ENCODE measurements at regions not wholly inside any gene's neighbourhood (a gene's known extent, or its start where the extent isn't known, plus 50 kb on each side); places are given as distances from the start of the nearest gene placed in this dataset.

DNA sequence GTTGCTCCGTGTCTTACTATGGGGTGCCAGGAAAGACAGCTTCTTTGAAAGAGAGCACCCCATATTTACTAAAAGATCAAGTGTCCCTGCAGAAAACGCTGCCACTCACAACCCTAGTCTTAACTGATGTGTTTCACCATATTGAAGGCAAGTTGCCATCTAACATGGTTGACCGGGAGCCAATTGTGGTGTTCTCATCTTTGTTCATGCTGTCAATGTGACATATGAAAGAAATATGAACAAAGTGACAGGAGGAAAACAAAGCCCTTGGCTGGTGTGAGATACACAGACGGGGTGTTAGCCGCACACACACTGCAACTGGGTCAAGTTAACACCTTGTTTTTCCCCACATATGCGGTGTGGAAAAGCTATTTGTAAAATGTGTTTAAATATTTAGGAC, 122.3 kb upstream of the NEBL start:
- in situ Hi-C loops (cut with HindIII; ENCODE audit: low pct_unique_long_range_greater_than_20kb, low sequenced_read_pairs): no loop called here
- no peak for DNase-seq (ENCODE audit: low read depth)

- DNase-seq (ENCODE audit: low read depth): no peak
- in situ Hi-C loops (cut with HindIII; ENCODE audit: low pct_unique_long_range_greater_than_20kb, low sequenced_read_pairs): no loop called here
These were observed 118.7 kb upstream of the NEBL start for GRCh38 chr10:21015851-21016250.

GRCh38 chr10:21014141-21014540, 117.0 kb upstream of the NEBL start:
- in situ Hi-C loops (cut with HindIII; ENCODE audit: low pct_unique_long_range_greater_than_20kb, low sequenced_read_pairs): no loop called here
- DNase-seq (ENCODE audit: low read depth): no peak

DNA sequence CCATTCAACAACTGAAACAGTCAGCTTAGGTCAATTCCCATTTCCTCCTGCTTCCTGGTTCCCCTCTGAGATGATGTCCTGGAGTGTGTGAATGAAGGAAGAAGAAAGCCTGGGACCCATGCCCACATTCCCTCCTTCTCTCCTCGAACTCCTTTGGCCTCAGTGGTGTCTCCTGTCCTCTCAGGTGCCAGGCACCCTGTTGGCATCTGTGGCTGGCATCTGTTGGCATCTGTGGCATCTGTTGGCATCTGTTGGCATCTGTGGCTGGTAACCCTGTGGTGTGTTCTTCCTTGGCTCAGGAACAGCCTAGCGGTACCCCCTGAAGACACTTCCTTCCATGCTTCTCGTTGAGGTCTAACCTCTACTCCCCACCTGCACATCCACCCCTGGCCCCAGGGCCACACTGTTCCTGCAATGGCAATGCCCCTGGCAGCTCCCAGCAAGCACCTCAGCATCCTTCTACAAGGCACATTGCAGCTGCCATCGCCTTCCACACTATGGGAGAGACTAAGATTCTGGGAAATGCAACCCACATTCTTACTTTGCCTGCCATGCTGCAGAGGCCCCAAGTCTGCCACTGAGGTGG, 114.4 kb upstream of the NEBL start:
- no peak for DNase-seq (ENCODE audit: low read depth)
- in situ Hi-C loops (cut with HindIII; ENCODE audit: low pct_unique_long_range_greater_than_20kb, low sequenced_read_pairs): no loop called here

DNA sequence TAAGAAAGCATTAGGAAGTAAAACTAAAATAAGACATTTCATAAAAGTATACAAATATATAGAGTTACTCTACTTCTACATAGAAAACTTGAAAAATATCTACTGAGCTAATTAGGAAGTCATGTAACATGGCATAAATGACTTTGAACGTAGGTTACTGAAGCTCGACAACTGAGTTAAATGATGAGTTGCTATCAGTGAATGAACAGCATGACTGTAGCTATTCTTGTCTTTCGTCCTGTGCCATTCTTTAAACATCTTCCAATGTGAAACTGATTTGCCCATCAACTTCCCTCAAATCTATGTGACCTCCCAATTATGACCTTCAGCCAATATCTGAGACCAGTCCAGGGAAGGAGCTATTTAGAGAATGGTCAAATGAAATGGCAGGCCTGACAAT, 113.5 kb upstream of the NEBL start:
- in situ Hi-C loops (cut with HindIII; ENCODE audit: low pct_unique_long_range_greater_than_20kb, low sequenced_read_pairs): no loop called here
- no peak for DNase-seq (ENCODE audit: low read depth)

DNA sequence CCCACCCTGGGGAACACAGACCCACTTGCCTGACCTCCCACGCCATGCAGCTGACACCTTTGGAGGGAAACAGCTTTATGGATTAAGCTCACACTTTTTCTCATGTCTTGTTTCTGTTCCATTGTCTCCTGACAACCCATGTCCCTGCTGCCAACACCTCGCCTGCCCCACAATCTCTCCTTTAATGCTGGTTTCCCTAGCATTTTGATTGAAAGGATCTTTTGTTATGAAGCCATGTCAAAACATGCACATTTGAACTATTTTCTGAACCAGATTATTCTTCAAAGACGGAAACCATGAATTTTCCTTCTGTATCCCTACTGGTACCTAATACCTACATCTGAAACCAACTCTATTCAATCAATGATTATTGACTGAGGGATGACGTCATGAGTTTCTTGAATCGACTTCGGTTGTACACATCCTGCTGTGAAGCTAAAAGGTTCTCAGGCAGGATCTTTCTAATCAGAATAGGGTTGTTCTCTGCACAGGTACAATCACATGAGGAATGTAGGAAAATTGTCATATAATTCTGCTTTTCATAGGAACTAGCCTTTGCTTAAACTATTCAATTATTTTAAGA, 106.2 kb upstream of the NEBL start:
- DNase-seq (ENCODE audit: low read depth): no peak
- in situ Hi-C loops (cut with HindIII; ENCODE audit: low pct_unique_long_range_greater_than_20kb, low sequenced_read_pairs): no loop called here

DNA sequence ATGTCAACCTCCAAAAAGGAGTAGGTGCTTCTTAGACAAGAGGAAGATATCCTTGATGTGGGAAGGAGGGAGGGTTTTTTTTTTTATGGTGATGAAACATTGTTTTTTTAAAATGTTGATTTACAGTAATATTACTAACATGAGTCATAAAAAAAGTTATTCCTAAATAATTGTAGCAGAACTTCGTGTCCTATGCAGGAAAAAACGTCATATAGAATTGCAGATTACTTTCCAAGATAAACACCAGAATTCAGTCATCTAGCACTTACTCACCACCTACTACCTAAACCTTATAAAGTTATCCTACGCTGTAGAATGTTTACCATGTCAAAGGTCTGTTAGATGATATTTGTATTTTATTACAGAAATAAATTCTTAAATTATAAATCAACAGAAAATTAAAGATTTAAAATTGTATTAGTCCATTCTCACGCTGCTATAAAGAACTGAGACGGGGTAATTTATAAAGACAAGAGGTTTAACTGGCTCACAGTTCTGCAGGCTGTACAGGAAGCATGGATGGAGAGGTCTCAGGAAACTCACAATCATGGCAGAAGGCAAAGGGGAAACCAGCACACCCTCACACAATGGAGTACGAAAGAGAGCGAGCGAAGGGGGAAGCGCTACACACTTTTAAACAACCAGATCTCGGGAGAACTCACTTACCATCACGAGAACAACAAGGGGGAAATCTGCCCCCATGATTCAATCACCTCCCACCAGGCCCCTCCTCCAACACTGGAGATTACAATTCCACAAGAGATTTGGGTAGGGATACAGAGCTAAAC, 105.2 kb upstream of the NEBL start:
- peak; percentile 40 for DNase-seq (ENCODE audit: low read depth)
- in situ Hi-C loops (cut with HindIII; ENCODE audit: low pct_unique_long_range_greater_than_20kb, low sequenced_read_pairs): no loop called here

DNA sequence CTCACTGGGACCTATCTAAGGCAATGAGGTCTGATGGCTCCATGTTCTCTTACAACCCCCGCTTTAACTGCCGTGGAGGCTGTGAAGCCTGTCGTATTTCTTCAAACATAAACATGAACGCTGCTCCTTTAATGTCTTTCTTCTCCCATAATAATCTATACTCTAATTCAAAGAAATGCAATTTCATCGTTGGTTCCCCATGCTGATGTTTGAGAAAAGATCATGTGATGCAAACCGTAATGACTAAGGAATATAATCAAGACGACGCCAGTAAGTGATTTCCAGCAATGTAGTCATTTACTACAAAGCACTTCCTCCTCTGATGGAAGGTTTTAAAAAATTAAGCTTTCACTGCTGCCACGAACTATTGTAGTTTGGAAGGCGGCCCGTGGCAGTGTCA, 102.6 kb upstream of the NEBL start:
- in situ Hi-C loops (cut with HindIII; ENCODE audit: low pct_unique_long_range_greater_than_20kb, low sequenced_read_pairs): no loop called here
- no peak for DNase-seq (ENCODE audit: low read depth)

- in situ Hi-C loops (cut with HindIII; ENCODE audit: low pct_unique_long_range_greater_than_20kb, low sequenced_read_pairs): no loop called here
- no peak for DNase-seq (ENCODE audit: low read depth)
These were observed 100.9 kb upstream of the NEBL start for GRCh38 chr10:20998036-20998435.

DNA sequence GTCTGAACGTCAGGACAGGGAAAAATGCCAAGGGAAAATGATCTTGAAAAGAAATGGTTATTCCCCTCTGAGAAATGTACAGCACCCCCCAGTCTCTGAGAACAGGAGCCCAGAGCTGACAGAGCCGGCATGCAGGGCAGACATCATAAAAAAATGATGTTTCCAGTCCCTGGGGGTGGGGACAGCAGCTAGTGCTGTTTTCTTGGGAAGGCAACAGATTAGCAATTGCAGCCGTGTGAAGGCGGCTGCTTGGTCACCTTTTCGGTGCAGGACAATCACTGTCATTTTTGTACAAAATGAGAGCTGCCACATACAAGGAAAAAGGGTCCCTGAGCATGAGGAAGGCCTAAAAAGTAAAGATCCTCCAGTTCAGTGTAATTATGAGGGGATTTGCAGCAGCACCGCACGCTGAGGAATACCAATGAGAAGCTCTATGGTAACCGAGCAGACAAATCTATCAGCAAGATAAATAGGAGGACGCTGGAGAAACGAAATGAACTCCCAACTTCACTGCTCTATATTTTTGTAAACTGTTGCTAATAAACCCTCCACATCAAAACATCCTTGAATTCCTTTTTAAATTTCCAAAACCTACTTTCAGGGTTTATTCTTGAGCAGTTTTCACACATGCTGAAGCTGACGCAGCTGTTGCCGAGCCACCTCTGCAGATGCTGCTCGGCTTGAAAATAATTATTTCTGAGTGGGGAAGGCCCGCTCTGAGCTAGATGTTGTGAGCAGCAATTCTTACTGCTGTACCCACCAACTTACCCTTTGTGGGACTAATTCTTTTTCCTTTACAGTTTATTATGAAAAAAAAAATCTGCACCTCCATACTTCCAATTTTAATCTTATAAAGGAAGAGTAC, 98.2 kb upstream of the NEBL start:
- in situ Hi-C loops (cut with HindIII; ENCODE audit: low pct_unique_long_range_greater_than_20kb, low sequenced_read_pairs): no loop called here
- no peak for DNase-seq (ENCODE audit: low read depth)

DNA sequence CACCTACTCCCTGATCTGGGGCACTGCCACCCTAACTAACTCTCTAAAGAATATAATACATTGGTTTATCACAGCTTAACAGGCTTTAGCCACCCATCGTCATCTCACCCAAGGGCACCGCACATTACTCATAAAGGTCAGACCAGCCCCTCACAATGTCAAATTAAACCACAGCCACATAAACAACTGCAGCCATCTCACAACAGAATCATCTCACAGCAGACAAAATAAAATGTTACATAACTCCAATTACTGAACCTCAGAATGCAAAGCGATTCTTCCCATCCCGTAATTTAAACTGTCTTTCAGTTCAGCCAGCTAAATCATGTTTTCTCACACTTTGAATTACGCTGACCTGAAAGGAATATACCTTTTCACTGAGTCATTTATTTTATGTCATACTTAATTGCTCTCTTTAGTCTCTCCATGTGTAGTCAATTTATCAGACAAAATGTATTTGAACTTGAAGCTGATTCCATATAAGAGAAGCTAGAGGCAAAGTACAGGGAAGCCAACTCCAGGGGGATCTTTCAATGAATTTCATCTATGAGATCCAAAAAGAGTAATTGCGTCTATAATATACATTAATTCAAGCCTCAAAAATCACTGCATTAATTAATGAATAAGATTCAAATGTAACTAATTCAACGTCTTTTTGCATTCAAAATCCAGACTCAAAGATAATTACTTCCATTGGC, 96.9 kb upstream of the NEBL start:
- DNase-seq (ENCODE audit: low read depth): peak; percentile 42
- in situ Hi-C loops (cut with HindIII; ENCODE audit: low pct_unique_long_range_greater_than_20kb, low sequenced_read_pairs): no loop called here

DNA sequence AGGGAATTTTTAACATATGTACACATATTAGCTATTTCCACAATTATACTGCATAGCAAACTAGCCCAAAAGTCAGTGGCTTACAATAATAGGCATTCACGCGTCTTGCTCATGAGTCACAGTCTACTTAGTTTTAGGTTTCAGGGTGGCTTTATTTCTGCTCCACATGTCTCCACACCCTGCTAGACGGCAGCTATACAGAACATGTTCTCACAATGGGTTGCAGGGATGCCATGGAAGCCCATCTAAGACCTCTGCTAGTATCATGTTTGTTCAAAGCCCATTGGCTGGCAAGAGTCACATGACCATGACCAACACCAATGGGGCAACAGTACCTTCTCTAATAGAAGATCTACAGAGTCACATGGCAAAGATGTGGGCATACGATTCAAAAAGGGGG, 96.3 kb upstream of the NEBL start:
- in situ Hi-C loops (cut with HindIII; ENCODE audit: low pct_unique_long_range_greater_than_20kb, low sequenced_read_pairs): no loop called here
- peak; percentile 54 for DNase-seq (ENCODE audit: low read depth)

DNA sequence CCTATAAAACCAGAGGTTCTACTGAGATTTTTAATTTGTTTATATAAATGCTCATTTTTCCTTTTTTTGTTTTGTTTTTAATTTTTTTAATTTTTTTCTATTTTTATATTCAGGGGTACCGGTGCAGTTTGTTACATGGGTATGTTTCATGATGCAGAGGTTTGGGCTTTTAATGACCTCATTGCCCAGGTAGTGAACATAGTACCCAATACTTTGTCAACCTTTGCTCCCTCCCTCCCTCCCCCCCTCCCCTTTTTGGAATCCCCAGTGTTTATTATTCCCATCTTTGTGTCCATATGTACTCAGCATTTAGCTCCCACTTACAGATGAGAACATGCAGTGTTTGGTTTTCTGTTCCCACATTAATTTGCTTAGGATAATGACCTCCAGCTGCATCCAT, 94.4 kb upstream of the NEBL start:
- in situ Hi-C loops (cut with HindIII; ENCODE audit: low pct_unique_long_range_greater_than_20kb, low sequenced_read_pairs): no loop called here
- DNase-seq (ENCODE audit: low read depth): no peak

DNA sequence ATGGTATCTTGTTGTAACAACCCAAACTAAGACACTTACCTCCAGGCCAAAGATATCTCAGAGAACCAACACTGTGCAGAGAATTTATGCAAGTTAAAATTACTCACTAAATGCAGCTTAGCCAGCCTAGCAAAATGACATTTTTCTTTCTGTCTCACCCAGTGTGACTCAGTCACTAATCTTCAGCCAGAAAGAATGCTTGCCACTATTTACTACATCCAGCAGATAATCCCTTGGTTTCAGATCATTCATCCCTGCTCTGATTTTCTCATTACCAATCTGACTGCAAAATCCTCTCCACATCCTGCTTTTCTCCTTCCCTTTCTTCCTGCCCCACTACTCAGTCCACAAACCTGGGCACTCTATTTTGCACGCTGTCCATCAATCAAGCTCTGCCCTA, 93.5 kb upstream of the NEBL start:
- in situ Hi-C loops (cut with HindIII; ENCODE audit: low pct_unique_long_range_greater_than_20kb, low sequenced_read_pairs): no loop called here
- DNase-seq (ENCODE audit: low read depth): peak; percentile 33

GRCh38 chr10:20988357-20988983, 91.4 kb upstream of the NEBL start:
- in situ Hi-C loops (cut with HindIII; ENCODE audit: low pct_unique_long_range_greater_than_20kb, low sequenced_read_pairs): no loop called here
- no peak for DNase-seq (ENCODE audit: low read depth)

DNA sequence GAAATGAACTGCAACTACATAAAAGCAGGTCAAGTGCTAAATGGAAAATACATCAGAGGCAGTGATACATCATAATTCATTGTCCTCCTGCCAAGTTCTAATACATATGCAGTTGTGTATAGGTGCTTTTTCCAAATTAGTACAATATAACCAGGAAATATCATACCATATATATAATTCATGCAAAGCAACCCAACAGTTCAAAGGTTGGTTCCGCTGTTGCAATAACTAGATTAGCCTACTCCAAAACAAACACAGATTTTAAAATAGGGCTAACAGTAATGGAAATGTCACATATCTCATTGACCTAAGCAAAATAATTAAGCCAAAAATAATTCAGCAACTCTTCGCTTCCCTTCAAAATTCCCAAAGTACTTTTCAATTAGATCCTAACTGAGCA, 88.9 kb upstream of the NEBL start:
- in situ Hi-C loops (cut with HindIII; ENCODE audit: low pct_unique_long_range_greater_than_20kb, low sequenced_read_pairs): no loop called here
- DNase-seq (ENCODE audit: low read depth): no peak

DNA sequence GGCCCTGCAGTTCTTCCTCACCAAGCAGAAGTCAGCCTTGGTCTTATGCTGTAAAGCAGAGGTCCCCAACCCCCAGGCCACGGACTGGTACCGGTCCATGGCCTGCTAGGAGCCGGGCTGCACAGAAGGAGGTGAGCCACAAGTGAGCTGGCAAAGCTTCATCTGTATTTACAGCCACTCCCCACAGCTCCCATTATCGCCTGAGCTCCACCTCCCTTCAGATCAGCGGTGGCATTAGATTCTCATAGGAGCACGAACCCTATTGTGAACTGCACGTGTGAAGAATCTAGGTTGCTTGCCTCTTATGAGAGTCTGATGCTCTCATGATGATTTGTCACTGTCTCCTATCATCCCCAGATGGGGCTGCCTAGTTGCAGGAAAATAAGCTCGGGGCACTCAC, 87.6 kb upstream of the NEBL start:
- DNase-seq (ENCODE audit: low read depth): no peak
- in situ Hi-C loops (cut with HindIII; ENCODE audit: low pct_unique_long_range_greater_than_20kb, low sequenced_read_pairs): no loop called here

DNA sequence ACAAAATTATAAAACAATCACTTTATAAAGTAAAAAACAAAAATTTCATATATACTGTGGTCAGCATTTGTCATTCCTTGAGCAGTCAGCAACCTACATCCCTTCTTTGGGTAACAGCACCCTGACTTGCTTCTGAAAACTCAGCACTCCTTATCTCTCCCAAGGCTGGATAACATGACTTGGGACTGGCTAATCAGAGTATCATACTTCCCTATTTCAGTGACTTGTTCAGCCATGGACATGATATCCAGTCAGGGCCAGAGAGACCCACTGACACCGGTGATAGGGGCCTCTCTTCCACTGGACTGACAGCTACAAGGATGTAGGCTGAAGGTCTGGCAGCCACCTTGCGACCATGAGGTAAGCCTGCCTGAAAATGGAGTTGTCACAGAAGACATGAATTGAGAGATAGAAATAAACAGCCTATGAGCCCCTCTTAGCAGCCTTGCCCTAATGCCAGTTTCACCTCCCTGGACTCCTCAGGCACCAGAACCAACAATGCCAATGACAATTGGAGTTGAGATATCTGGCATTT, 84.4 kb upstream of the NEBL start:
- no peak for DNase-seq (ENCODE audit: low read depth)
- in situ Hi-C loops (cut with HindIII; ENCODE audit: low pct_unique_long_range_greater_than_20kb, low sequenced_read_pairs): no loop called here
